ENCODE measurements at regions not wholly inside any gene's neighbourhood (a gene's known extent, or its start where the extent isn't known, plus 50 kb on each side); places are given as distances from the start of the nearest gene placed in this dataset.

GRCh38 chr4:100098011-100098545, 92.2 kb downstream of the DDIT4L start:
- intact Hi-C loops (cut with DNase I; ENCODE audit: low total_unique reads): no loop called here
- WGBS, 5 donors: 66 to 77% (median 74%) methylated on average over 7 of the region's 7 CpGs
- Histone ChIP-seq H3K27ac (no peak overlapping the region), H3K4me3 (no peak overlapping the region), H3K4me1 (peaks cover 0 to 17% (median 8%) of the 10 kb centered on the region in 4 donors), H3K27me3 (no peaks in the 10 kb centered on the region), H3K36me3 (no peaks in the 10 kb centered on the region), H3K9me3 (no peaks in the 10 kb centered on the region)
- DNase-seq: no peak
- TF ChIP-seq POLR2A (IDR thresholded peaks at IDR 0.05): no peak
- no peak for TF ChIP-seq CTCF (IDR thresholded peaks at IDR 0.05)
- no peak for TF ChIP-seq POLR2AphosphoS5 (IDR thresholded peaks at IDR 0.05)
- TF ChIP-seq EP300 (IDR thresholded peaks at IDR 0.05): no peak

GRCh38 chr4:100095729-100096595, 94.3 kb downstream of the DDIT4L start:
- Histone ChIP-seq H3K27ac (no peak overlapping the region), H3K36me3 (no peaks in the 10 kb centered on the region), H3K27me3 (no peaks in the 10 kb centered on the region), H3K4me1 (peaks cover 0 to 17% (median 9%) of the 10 kb centered on the region in 4 donors), H3K9me3 (no peaks in the 10 kb centered on the region), H3K4me3 (no peak overlapping the region)
- TF ChIP-seq EP300 (IDR thresholded peaks at IDR 0.05): no peak
- peak in 5 of 7 experiments; percentile 26 to 69 (median 50) for TF ChIP-seq CTCF (IDR thresholded peaks at IDR 0.05)
- TF ChIP-seq POLR2AphosphoS5 (IDR thresholded peaks at IDR 0.05): peak in 1 of 3 donors; percentile 38
- no peak for TF ChIP-seq POLR2A (IDR thresholded peaks at IDR 0.05)
- intact Hi-C loops (cut with DNase I; ENCODE audit: low total_unique reads): no loop called here
- 11 to 16% (median 15%) methylated on average over 7 of the region's 7 CpGs for WGBS, 5 donors
- peak; percentile 51 to 81 for DNase-seq

- Histone ChIP-seq H3K4me3 (no peak overlapping the region), H3K27me3 (no peaks in the 10 kb centered on the region), H3K9me3 (no peaks in the 10 kb centered on the region), H3K36me3 (no peaks in the 10 kb centered on the region), H3K27ac (peak overlapping the region in 1 of 5 donors; percentile 11), H3K4me1 (peaks cover 0 to 17% (median 9%) of the 10 kb centered on the region in 4 donors)
- peak; percentile 81 to 94 for DNase-seq
- no peak for TF ChIP-seq EP300 (IDR thresholded peaks at IDR 0.05)
- no peak for TF ChIP-seq POLR2A (IDR thresholded peaks at IDR 0.05)
- peak in 5 of 7 experiments; percentile 35 to 86 (median 58) for TF ChIP-seq CTCF (IDR thresholded peaks at IDR 0.05)
- intact Hi-C loops (cut with DNase I; ENCODE audit: low total_unique reads): no loop called here
- 27 to 31% (median 30%) methylated on average over 8 of the region's 8 CpGs for WGBS, 5 donors
Observed at GRCh38 chr4:100093091-100093866, 97.0 kb downstream of the DDIT4L start.

GRCh38 chr4:100087743-100088142, 102.5 kb downstream of the DDIT4L start:
- no peak overlapping the region for H3K4me3 ChIP-seq
- H3K9me3 ChIP-seq: no peaks in the 10 kb centered on the region
- peak in 1 of 2 donors; percentile 7 for DNase-seq
- TF ChIP-seq EP300 (IDR thresholded peaks at IDR 0.05) (no peak), CTCF (IDR thresholded peaks at IDR 0.05) (no peak), POLR2A (IDR thresholded peaks at IDR 0.05) (no peak), POLR2AphosphoS5 (IDR thresholded peaks at IDR 0.05) (no peak)
- H3K36me3 ChIP-seq: no peaks in the 10 kb centered on the region
- intact Hi-C loops (cut with DNase I; ENCODE audit: low total_unique reads): no loop called here
- no peaks in the 10 kb centered on the region for H3K4me1 ChIP-seq
- H3K27ac ChIP-seq: no peak overlapping the region
- WGBS, 5 donors: 13 to 49% (median 35%) methylated on average over 3 of the region's 3 CpGs
- H3K27me3 ChIP-seq: no peaks in the 10 kb centered on the region
